Activated B cell treated with CpG ODN at 0.5 μM for 24 hours (primary cell): ENCODE measurements at regions not wholly inside any gene's neighbourhood (a gene's known extent, or its start where the extent isn't known, plus 50 kb on each side); places are given as distances from the start of the nearest gene placed in this dataset.

Source experiments
- ATAC-seq: fragments of 200-7000 bp; cut with Tn5 transposase; one replicate; pipeline ENCODE4 v1.10.0; 2021; ENCODE audit warnings: low read depth, mild to moderate bottlenecking, moderate library complexity
- CTCF ChIA-PET: fragments of 350-600 bp; sonication (Branson Sonifier 250); formaldehyde crosslinking; loops from one replicate; lab custom pipeline; 2021; ENCODE audit warnings: antibody characterized with exemption; lab: Charles Lee
- POLR2A ChIA-PET: fragments of 350-600 bp; sonication (Branson Sonifier 250); formaldehyde crosslinking; loops from one replicate; lab custom pipeline; 2021; ENCODE audit warnings: antibody characterized with exemption; lab: Charles Lee
- DNase-seq: peaks from one replicate; pipeline ENCODE4 v3.0.0; 2022
- H3K27ac Mint-ChIP-seq: one replicate; pipeline ENCODE4 v1.8.0; 2020; ENCODE audit warnings: mixed read lengths
- H3K27me3 Mint-ChIP-seq: one replicate; pipeline ENCODE4 v1.8.0; 2021; ENCODE audit warnings: mixed read lengths
- H3K36me3 Mint-ChIP-seq: one replicate; pipeline ENCODE4 v1.8.0; 2021; ENCODE audit warnings: low read depth, mixed read lengths
- H3K4me1 Mint-ChIP-seq: one replicate; pipeline ENCODE4 v1.8.0; 2021; ENCODE audit warnings: mixed read lengths
- H3K4me3 Mint-ChIP-seq: one replicate; pipeline ENCODE4 v1.8.0; 2020; ENCODE audit warnings: mild to moderate bottlenecking, mixed read lengths
- H3K9me3 Mint-ChIP-seq: one replicate; pipeline ENCODE4 v1.8.0; 2020; ENCODE audit warnings: mixed read lengths
- CTCF ChIP-seq: fragments of 200-600 bp; IDR thresholded peaks from one replicate; pipeline ENCODE4 v1.8.0; 2022; ENCODE audit warnings: antibody characterized with exemption, mild to moderate bottlenecking
- intact Hi-C: fragments of 100-400 bp; cut with micrococcal nuclease; formaldehyde crosslinking; loops from one replicate; pipeline ENCODE4 v1.15.1; 2024

GRCh38 chr3:178002113-178002512 lies 534.1 kb upstream of the KCNMB2 start:
- CTCF ChIA-PET, result no interaction called here
- no peaks in the 10 kb centered on the region for H3K27me3 Mint-ChIP-seq
- no peak for TF ChIP-seq CTCF
- ATAC-seq (no peak), DNase-seq (no peak)
- intact Hi-C loops, result no loop called here
- POLR2A ChIA-PET, result no interaction called here
- no peak overlapping the region for H3K27ac Mint-ChIP-seq
- no peaks in the 10 kb centered on the region for H3K36me3 Mint-ChIP-seq
- H3K4me1 Mint-ChIP-seq, result peaks cover 10% of the 10 kb centered on the region
- no peak overlapping the region for H3K4me3 Mint-ChIP-seq
- peaks cover 10% of the 10 kb centered on the region for H3K9me3 Mint-ChIP-seq

- intact Hi-C loops, result no loop called here
- ATAC-seq, result no peak
- H3K27ac Mint-ChIP-seq, result no peak overlapping the region
- no peaks in the 10 kb centered on the region for H3K27me3 Mint-ChIP-seq
- CTCF ChIA-PET, result no interaction called here
- no peak for DNase-seq
- POLR2A ChIA-PET, result no interaction called here
- H3K36me3 Mint-ChIP-seq, result no peaks in the 10 kb centered on the region
- TF ChIP-seq CTCF, result no peak
- no peak overlapping the region for H3K4me3 Mint-ChIP-seq
- H3K9me3 Mint-ChIP-seq, result peaks cover 10% of the 10 kb centered on the region
- H3K4me1 Mint-ChIP-seq, result peaks cover 10% of the 10 kb centered on the region
Measured at GRCh38 chr3:178003756-178004155, 532.5 kb upstream of the KCNMB2 start.

GRCh38 chr3:178005961-178006360 lies 530.3 kb upstream of the KCNMB2 start:
- no peak for ATAC-seq
- ChIA-PET CTCF (no interaction called here), POLR2A (no interaction called here)
- no peak overlapping the region for H3K4me3 Mint-ChIP-seq
- peaks cover 3% of the 10 kb centered on the region for H3K9me3 Mint-ChIP-seq
- DNase-seq, result no peak
- peaks cover 10% of the 10 kb centered on the region for H3K4me1 Mint-ChIP-seq
- TF ChIP-seq CTCF, result no peak
- intact Hi-C loops, result no loop called here
- peaks cover 2% of the 10 kb centered on the region for H3K27me3 Mint-ChIP-seq
- no peak overlapping the region for H3K27ac Mint-ChIP-seq
- H3K36me3 Mint-ChIP-seq, result no peaks in the 10 kb centered on the region

GRCh38 chr3:178010306-178010705 lies 525.9 kb upstream of the KCNMB2 start:
- DNase-seq (no peak), ATAC-seq (no peak)
- Mint-ChIP-seq H3K36me3 (no peaks in the 10 kb centered on the region), H3K9me3 (no peaks in the 10 kb centered on the region), H3K27ac (no peak overlapping the region), H3K27me3 (peaks cover 2% of the 10 kb centered on the region), H3K4me1 (no peaks in the 10 kb centered on the region), H3K4me3 (no peak overlapping the region)
- no peak for TF ChIP-seq CTCF
- ChIA-PET POLR2A (no interaction called here), CTCF (no interaction called here)
- intact Hi-C loops, result no loop called here

GRCh38 chr3:178019645-178020044 lies 516.6 kb upstream of the KCNMB2 start:
- Mint-ChIP-seq H3K9me3 (no peaks in the 10 kb centered on the region), H3K4me3 (no peak overlapping the region), H3K27me3 (peaks cover 5% of the 10 kb centered on the region), H3K36me3 (no peaks in the 10 kb centered on the region), H3K4me1 (no peaks in the 10 kb centered on the region), H3K27ac (no peak overlapping the region)
- intact Hi-C loops, result no loop called here
- ATAC-seq, result no peak
- POLR2A ChIA-PET, result no interaction called here
- CTCF ChIA-PET, result no interaction called here
- TF ChIP-seq CTCF, result no peak
- no peak for DNase-seq
